GM21423 (cell line): ENCODE measurements at regions not wholly inside any gene's neighbourhood (a gene's known extent, or its start where the extent isn't known, plus 50 kb on each side); places are given as distances from the start of the nearest gene placed in this dataset.

Experiments
- ATAC-seq: cut with Tn5 transposase; IDR thresholded peaks from one replicate; pipeline ENCODE4 v1.9.1; 2021; ENCODE audit warnings: mild to moderate bottlenecking, moderate library complexity; ENCODE audit not compliant: unreplicated experiment

- ATAC-seq: no peak
Observed at GRCh38 chr18:53665701-53666100, 558.8 kb downstream of the MBD2 start.

- no peak for ATAC-seq
Observed at GRCh38 chr18:53664575-53664974, 559.9 kb downstream of the MBD2 start.

- no peak for ATAC-seq
Observed at GRCh38 chr18:53660306-53660705, 564.2 kb downstream of the MBD2 start.

- no peak for ATAC-seq
Observed at GRCh38 chr18:53657257-53657656, 567.2 kb downstream of the MBD2 start.

GRCh38 chr18:53649621-53650020, 574.8 kb downstream of the MBD2 start:
- no peak for ATAC-seq

- ATAC-seq: no peak
Observed at GRCh38 chr18:53644799-53645471, 579.5 kb downstream of the MBD2 start.

- ATAC-seq: no peak
Observed at GRCh38 chr18:53639687-53640086, 584.8 kb downstream of the MBD2 start.

GRCh38 chr18:53629337-53629736, 595.1 kb downstream of the MBD2 start:
- ATAC-seq: no peak

GRCh38 chr18:53625997-53626599, 598.4 kb downstream of the MBD2 start:
- no peak for ATAC-seq

- ATAC-seq: no peak
Observed at GRCh38 chr18:53610957-53611356, 613.5 kb downstream of the MBD2 start.

- ATAC-seq: no peak
Observed at GRCh38 chr18:53606792-53607191, 617.7 kb downstream of the MBD2 start.

GRCh38 chr18:53605198-53605597, 619.3 kb downstream of the MBD2 start:
- no peak for ATAC-seq

- no peak for ATAC-seq
Observed at GRCh38 chr18:53603276-53603675, 621.2 kb downstream of the MBD2 start.

GRCh38 chr18:53601344-53601743, 623.1 kb downstream of the MBD2 start:
- no peak for ATAC-seq

- no peak for ATAC-seq
Observed at GRCh38 chr18:53586923-53587322, 637.5 kb downstream of the MBD2 start.
